ENCODE measurements at regions not wholly inside any gene's neighbourhood (a gene's known extent, or its start where the extent isn't known, plus 50 kb on each side); places are given as distances from the start of the nearest gene placed in this dataset.
"Not testable (repeated sequence)": the region's sequence is repeated elsewhere in the genome, so short reads cannot be mapped to it uniquely, and the experiment has no call there.

GRCh38 chr1:206261473-206261872 is 58.1 kb downstream of the SRGAP2 start:
- not testable (repeated sequence) for TF ChIP-seq POLR2A (IDR thresholded peaks at IDR 0.05; ENCODE audit: extremely low read depth, insufficient read length); CTCF (IDR thresholded peaks at IDR 0.05; ENCODE audit: low read depth, low read length)

Measured in NB4 (cell line).